ENCODE measurements at regions not wholly inside any gene's neighbourhood (a gene's known extent, or its start where the extent isn't known, plus 50 kb on each side); places are given as distances from the start of the nearest gene placed in this dataset.

DNA sequence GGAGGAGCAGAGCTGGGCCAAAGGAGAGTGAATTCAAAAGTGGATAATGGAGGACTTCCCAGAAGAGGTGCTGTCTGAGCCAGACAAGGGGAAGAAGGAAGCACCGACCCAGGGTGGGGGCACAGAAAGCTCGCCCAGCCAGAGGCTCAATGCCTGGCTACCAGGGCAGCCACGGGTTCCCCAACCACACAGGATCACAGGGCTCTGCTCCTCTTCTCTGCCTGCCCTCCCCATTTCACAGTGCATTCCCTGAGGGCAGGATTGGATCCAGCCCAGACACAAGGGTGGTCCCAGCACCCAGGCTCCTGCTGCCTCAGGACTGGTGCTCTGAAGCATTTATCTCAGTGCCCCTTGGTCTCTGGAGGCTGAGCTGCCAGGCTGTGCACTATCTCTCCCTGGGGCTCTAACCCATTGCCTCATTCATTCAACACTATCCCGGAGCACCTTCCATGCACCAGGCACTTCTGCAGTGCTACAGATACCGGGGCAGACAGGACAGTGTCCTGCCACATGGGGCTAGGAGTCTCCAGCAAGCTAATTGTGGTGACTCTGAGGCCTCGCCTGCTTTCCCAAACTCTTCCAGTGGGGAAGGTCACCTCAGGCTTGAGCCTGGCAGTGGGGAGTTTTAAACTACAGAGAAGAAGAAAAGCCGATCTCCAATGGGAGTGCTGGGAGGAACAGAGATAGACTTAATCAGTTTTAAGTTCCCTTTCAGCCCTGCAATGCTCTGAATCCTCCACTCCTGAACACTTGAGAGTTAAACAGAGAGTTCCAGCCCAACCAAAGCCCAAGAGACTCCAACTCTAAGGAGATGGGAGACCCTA is 201.8 kb upstream of the ZMIZ1 start:
- no peak for DNase-seq (ENCODE audit: low read depth, low spot score)
- H3K4me3 ChIP-seq (ENCODE audit: low read depth, low read length), result no peak overlapping the region
- POLR2A ChIA-PET, result no interaction called here
- peaks cover 13% of the 10 kb centered on the region for H3K27me3 ChIP-seq (ENCODE audit: control insufficient read depth, insufficient read depth, low read length)
- TF ChIP-seq, protein P1, sequence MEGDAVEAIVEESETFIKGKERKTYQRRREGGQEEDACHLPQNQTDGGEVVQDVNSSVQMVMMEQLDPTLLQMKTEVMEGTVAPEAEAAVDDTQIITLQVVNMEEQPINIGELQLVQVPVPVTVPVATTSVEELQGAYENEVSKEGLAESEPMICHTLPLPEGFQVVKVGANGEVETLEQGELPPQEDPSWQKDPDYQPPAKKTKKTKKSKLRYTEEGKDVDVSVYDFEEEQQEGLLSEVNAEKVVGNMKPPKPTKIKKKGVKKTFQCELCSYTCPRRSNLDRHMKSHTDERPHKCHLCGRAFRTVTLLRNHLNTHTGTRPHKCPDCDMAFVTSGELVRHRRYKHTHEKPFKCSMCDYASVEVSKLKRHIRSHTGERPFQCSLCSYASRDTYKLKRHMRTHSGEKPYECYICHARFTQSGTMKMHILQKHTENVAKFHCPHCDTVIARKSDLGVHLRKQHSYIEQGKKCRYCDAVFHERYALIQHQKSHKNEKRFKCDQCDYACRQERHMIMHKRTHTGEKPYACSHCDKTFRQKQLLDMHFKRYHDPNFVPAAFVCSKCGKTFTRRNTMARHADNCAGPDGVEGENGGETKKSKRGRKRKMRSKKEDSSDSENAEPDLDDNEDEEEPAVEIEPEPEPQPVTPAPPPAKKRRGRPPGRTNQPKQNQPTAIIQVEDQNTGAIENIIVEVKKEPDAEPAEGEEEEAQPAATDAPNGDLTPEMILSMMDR (IDR thresholded peaks at IDR 0.05; ENCODE audit: low read depth, low read length), result no peak
- CTCF ChIA-PET, result no interaction called here
- no peaks in the 10 kb centered on the region for H3K9me3 ChIP-seq (ENCODE audit: control insufficient read depth, insufficient read depth, low read length)
- no peak overlapping the region for H3K27ac ChIP-seq (ENCODE audit: low read depth, low read length)

DNA sequence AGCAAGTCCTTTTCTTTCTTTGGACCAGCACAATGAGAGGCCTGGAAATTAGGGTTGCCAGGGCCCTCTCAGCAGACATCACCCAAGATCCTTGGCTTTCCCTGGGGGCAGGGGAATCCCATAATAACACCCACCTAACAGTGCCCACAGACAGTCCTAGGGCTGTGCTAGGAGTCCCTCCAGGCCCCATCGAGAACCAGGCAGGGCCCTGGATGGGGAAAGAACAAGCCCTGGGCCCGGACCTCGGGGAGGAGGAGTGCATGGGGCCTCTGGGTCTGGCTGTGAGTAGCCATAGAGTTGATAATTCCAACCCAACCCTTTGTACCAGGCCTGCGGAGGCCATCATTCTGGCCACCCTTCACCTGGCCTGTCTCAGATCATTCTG is 201.2 kb upstream of the ZMIZ1 start:
- TF ChIP-seq, protein P1 (IDR thresholded peaks at IDR 0.05; ENCODE audit: low read depth, low read length), result no peak
- ChIA-PET CTCF (no interaction called here), POLR2A (no interaction called here)
- Histone ChIP-seq H3K9me3 (ENCODE audit: control insufficient read depth, insufficient read depth, low read length) (no peaks in the 10 kb centered on the region), H3K27ac (ENCODE audit: low read depth, low read length) (no peak overlapping the region), H3K4me3 (ENCODE audit: low read depth, low read length) (no peak overlapping the region), H3K27me3 (ENCODE audit: control insufficient read depth, insufficient read depth, low read length) (peaks cover 12% of the 10 kb centered on the region)
- DNase-seq (ENCODE audit: low read depth, low spot score), result no peak

DNA sequence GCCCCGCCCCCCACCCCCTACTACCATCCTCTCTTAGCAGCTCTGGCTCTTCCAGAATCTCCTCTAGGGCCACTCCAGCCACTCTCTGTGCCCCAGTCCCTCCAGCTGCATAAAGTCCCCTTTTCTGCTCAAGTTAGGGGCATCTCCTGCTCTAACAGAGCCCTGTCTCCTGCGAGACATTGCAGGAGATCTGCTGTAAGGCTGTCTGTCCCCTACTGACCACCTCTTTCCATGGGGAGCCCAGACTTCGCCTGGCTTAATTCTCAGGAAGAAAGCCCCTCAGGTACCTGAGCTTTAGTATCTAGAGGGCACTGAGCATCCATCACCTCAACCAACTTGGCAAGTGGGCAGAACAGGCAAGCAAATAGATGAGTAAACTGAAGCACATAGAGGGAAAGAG is 200.7 kb upstream of the ZMIZ1 start:
- Histone ChIP-seq H3K27me3 (ENCODE audit: control insufficient read depth, insufficient read depth, low read length) (peaks cover 12% of the 10 kb centered on the region), H3K4me3 (ENCODE audit: low read depth, low read length) (no peak overlapping the region), H3K27ac (ENCODE audit: low read depth, low read length) (no peak overlapping the region), H3K9me3 (ENCODE audit: control insufficient read depth, insufficient read depth, low read length) (no peaks in the 10 kb centered on the region)
- ChIA-PET CTCF (no interaction called here), POLR2A (no interaction called here)
- no peak for DNase-seq (ENCODE audit: low read depth, low spot score)
- TF ChIP-seq, protein P1 (IDR thresholded peaks at IDR 0.05; ENCODE audit: low read depth, low read length), result no peak

DNA sequence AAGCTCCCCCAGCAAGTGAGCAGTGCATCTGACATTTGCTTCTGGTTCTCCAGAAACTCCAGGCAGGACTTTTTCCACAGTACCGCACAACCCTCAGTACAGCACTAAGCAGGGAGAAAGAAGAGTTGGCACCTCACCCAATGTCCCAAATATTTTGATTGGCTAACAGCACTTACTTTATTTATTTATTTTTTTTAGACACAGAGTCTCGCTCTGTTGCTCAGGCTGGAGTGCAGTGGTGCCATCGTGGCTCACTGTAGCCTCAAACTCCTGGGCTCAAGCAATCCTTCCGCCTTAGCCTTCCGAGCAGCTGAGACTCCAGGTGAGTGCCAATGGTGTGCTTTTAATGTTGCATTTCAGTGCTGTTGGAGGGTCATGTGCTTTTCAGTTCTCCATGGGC is 200.3 kb upstream of the ZMIZ1 start:
- ChIA-PET POLR2A (no interaction called here), CTCF (no interaction called here)
- Histone ChIP-seq H3K27me3 (ENCODE audit: control insufficient read depth, insufficient read depth, low read length) (peaks cover 12% of the 10 kb centered on the region), H3K9me3 (ENCODE audit: control insufficient read depth, insufficient read depth, low read length) (no peaks in the 10 kb centered on the region), H3K27ac (ENCODE audit: low read depth, low read length) (no peak overlapping the region), H3K4me3 (ENCODE audit: low read depth, low read length) (no peak overlapping the region)
- TF ChIP-seq, protein P1 (IDR thresholded peaks at IDR 0.05; ENCODE audit: low read depth, low read length), result no peak
- no peak for DNase-seq (ENCODE audit: low read depth, low spot score)

DNA sequence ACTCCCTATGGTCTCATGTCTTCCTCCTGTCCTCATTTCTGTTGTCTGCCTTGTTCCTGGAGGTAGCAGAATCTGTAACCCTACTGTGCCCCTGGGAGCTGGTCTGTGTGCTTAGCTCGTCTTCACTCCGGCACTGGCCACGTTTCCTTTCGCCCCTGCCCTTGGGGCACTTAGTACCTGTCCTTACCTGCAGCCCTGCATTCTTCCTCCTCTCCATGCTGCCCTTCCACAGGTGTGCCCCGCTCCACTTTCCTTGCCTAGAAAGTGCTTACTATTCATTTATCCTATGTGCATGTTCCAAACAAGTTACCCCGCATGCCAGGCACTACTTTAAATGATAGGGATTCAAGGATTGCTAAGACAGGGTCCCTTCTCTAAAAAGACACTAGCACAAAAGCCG is 199.9 kb upstream of the ZMIZ1 start:
- Histone ChIP-seq H3K27ac (ENCODE audit: low read depth, low read length) (no peak overlapping the region), H3K4me3 (ENCODE audit: low read depth, low read length) (no peak overlapping the region), H3K27me3 (ENCODE audit: control insufficient read depth, insufficient read depth, low read length) (peaks cover 14% of the 10 kb centered on the region), H3K9me3 (ENCODE audit: control insufficient read depth, insufficient read depth, low read length) (no peaks in the 10 kb centered on the region)
- ChIA-PET POLR2A (no interaction called here), CTCF (no interaction called here)
- DNase-seq (ENCODE audit: low read depth, low spot score), result no peak
- TF ChIP-seq, protein P1 (IDR thresholded peaks at IDR 0.05; ENCODE audit: low read depth, low read length), result no peak
